Suprapubic skin (tissue), 4 donors: ENCODE measurements at regions not wholly inside any gene's neighbourhood (a gene's known extent, or its start where the extent isn't known, plus 50 kb on each side); places are given as distances from the start of the nearest gene placed in this dataset.

Source experiments
- DNase-seq, 2 donors: peaks; one replicate each; pipeline ENCODE4 v3.0.0-alpha.2; 2019; ENCODE audit warnings: low spot score in 2 of 2
- H3K27ac ChIP-seq: fragments of 200-600 bp; sonication (generic); one replicate; pipeline ENCODE4 v1.5.1; 2019
- H3K27me3 ChIP-seq: fragments of 200-600 bp; sonication (generic); one replicate; pipeline ENCODE4 v1.5.1; 2019
- H3K36me3 ChIP-seq: fragments of 200-600 bp; sonication (generic); one replicate; pipeline ENCODE4 v1.5.1; 2019
- H3K4me1 ChIP-seq: fragments of 200-600 bp; sonication (generic); one replicate; pipeline ENCODE4 v1.5.1; 2019
- H3K4me3 ChIP-seq: fragments of 200-600 bp; sonication (generic); one replicate; pipeline ENCODE4 v1.5.1; 2019; ENCODE audit warnings: mild to moderate bottlenecking
- H3K9me3 ChIP-seq: fragments of 200-600 bp; sonication (generic); one replicate; pipeline ENCODE4 v1.5.1; 2019
- EP300 ChIP-seq: sonication (generic); formaldehyde crosslinking; IDR thresholded peaks from one replicate; pipeline ENCODE4 v1.6.1; 2017; ENCODE audit warnings: antibody characterized with exemption
- POLR2A ChIP-seq, 2 donors: fragments of 450-650 bp; IDR thresholded peaks; one replicate each; pipeline ENCODE4 v1.6.1; 2017; ENCODE audit warnings: antibody characterized with exemption in 2 of 2, mild to moderate bottlenecking in 2 of 2, moderate library complexity in 2 of 2
- POLR2AphosphoS5 ChIP-seq, 3 donors: sonication (generic); formaldehyde crosslinking; IDR thresholded peaks; one replicate each; pipeline ENCODE4 v1.6.1; 2017; ENCODE audit warnings: antibody characterized with exemption in 3 of 3
- WGBS: methylation state at CpG from one replicate; pipeline ENCODE4 v1.1.5; 2018; 5-methylcytosine and 5-hydroxymethylcytosine counted together
- TF ChIP-seq, protein P1 (sequence below), 2 donors: fragments of 200-600 bp in 1 of 2; fragments of 450-650 bp in 1 of 2; sonication (generic) in 1 of 2; IDR thresholded peaks; one replicate each; pipeline ENCODE4 v1.5.1; 2016 to 2019; ENCODE audit warnings: antibody characterized with exemption in 2 of 2, mild to moderate bottlenecking in 1 of 2, moderate library complexity in 1 of 2

DNA sequence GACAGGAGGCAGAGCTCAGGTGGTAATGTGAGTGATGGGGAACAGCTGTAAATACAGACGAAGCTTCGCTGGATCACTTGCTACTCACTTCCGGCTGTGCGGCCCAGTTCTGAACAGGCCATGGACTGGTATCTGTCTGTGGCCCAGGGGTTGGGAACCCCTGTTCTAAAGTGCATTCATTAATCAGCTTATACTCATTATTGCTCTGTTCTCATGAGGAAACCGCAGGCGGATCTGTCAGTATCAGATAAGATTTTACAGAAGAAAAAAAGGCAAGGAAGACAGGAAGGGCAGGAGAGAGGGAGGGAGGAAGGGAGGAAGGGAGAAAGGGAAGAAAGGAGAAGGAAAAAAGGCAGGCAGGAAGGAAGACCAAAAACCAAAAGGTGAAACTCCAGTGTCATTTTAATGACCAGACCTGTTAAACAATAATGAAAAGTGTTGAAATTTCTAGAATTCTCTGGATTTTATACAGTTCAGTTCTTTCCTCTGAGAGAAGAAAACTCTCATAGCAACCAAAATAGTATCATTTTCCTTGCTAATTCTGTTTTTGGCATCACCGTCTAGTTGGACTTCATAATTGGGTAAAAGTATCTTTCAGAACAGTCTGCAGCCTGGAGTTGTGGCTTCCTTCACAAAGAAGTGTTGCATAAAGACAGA, 128.0 kb upstream of the PROK2 start:
- Histone ChIP-seq H3K27ac (no peak overlapping the region), H3K4me1 (peaks cover 2% of the 10 kb centered on the region), H3K36me3 (no peaks in the 10 kb centered on the region), H3K9me3 (no peaks in the 10 kb centered on the region), H3K27me3 (peaks cover 6% of the 10 kb centered on the region), H3K4me3 (no peak overlapping the region)
- 88% methylated on average over 7 of the region's 7 CpGs for WGBS
- no peak for DNase-seq
- TF ChIP-seq, protein P1, sequence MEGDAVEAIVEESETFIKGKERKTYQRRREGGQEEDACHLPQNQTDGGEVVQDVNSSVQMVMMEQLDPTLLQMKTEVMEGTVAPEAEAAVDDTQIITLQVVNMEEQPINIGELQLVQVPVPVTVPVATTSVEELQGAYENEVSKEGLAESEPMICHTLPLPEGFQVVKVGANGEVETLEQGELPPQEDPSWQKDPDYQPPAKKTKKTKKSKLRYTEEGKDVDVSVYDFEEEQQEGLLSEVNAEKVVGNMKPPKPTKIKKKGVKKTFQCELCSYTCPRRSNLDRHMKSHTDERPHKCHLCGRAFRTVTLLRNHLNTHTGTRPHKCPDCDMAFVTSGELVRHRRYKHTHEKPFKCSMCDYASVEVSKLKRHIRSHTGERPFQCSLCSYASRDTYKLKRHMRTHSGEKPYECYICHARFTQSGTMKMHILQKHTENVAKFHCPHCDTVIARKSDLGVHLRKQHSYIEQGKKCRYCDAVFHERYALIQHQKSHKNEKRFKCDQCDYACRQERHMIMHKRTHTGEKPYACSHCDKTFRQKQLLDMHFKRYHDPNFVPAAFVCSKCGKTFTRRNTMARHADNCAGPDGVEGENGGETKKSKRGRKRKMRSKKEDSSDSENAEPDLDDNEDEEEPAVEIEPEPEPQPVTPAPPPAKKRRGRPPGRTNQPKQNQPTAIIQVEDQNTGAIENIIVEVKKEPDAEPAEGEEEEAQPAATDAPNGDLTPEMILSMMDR (IDR thresholded peaks at IDR 0.05), result no peak
- TF ChIP-seq POLR2AphosphoS5 (IDR thresholded peaks at IDR 0.05), result no peak
- no peak for TF ChIP-seq EP300
- no peak for TF ChIP-seq POLR2A (IDR thresholded peaks at IDR 0.05)

DNA sequence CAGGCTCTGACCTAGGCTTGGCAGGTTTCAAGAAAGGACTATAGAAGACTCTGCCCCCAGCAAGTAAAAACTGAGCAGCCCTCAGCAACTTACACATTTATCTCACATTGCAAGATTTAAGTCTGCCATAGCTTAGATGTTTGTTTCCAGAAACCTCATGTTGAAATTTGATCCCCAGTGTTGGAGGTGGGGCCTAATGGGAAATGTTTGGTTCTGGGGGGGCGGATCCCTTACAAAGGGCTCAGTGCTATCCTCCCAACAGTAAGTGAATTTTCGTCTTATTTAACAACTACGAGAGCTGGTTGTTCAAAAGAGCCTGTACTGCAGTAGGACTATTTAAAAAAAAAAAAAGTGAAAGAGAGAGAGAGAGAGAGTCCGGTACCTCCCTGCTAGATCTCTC, 125.2 kb upstream of the PROK2 start:
- Histone ChIP-seq H3K4me1 (peaks cover 5% of the 10 kb centered on the region), H3K9me3 (no peaks in the 10 kb centered on the region), H3K27ac (no peak overlapping the region), H3K36me3 (no peaks in the 10 kb centered on the region), H3K4me3 (no peak overlapping the region), H3K27me3 (peaks cover 11% of the 10 kb centered on the region)
- DNase-seq, result no peak
- TF ChIP-seq POLR2A (IDR thresholded peaks at IDR 0.05), result no peak
- TF ChIP-seq EP300, result no peak
- TF ChIP-seq, protein P1 (IDR thresholded peaks at IDR 0.05), result no peak
- no peak for TF ChIP-seq POLR2AphosphoS5 (IDR thresholded peaks at IDR 0.05)
- WGBS, result 84% methylated on average over 4 of the region's 4 CpGs

DNA sequence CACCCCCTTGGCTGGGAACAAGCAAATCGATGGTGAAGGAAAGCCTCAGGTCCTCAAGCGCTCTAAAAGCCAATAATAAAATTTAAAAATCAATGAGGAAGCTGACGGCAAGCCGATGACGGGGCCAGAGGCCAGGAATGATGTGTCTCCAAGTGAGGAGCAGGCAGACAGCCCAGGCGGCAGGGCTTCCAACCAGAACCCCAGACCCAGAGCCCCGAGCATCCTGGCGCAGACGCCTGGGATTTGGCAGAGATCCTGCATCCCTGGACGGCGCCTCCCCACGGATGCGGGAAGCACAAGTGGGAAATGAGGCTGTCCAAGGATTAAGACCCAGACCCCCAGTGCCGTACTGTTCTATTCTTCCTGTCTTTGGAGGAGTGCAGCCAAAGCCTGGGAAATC, 123.0 kb upstream of the PROK2 start:
- DNase-seq, result no peak

DNA sequence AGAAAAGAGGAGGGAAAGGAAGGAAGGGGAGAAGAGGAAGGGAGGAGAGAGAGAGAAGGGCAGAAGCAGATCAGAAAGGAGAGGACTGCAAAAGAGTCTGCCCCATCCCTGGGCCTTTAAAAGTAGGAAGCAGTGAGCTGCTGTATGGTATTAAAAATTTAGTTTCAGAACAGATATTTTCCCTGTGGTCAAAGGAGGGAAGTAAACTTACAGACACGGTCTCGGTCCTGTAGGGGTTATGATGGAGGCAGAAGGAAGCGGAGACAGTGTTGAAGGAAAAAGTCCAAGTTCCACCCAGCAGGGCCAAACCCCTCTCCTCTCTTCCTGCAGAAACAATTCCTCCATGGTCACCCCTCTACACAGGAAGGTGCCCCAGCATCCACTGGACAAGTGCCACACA, 122.0 kb upstream of the PROK2 start:
- Histone ChIP-seq H3K4me1 (peaks cover 5% of the 10 kb centered on the region), H3K36me3 (no peaks in the 10 kb centered on the region), H3K4me3 (no peak overlapping the region), H3K27ac (no peak overlapping the region), H3K9me3 (no peaks in the 10 kb centered on the region), H3K27me3 (peaks cover 11% of the 10 kb centered on the region)
- WGBS, result 82% methylated on average over 3 of the region's 3 CpGs
- DNase-seq, result no peak
- no peak for TF ChIP-seq POLR2A (IDR thresholded peaks at IDR 0.05)
- no peak for TF ChIP-seq POLR2AphosphoS5 (IDR thresholded peaks at IDR 0.05)
- TF ChIP-seq, protein P1 (IDR thresholded peaks at IDR 0.05), result no peak
- no peak for TF ChIP-seq EP300

More for the DNA sequence above, 123.0 kb upstream of the PROK2 start:
- WGBS, result 71% methylated on average over 14 of the region's 14 CpGs
- Histone ChIP-seq H3K4me3 (no peak overlapping the region), H3K9me3 (no peaks in the 10 kb centered on the region), H3K27ac (no peak overlapping the region), H3K4me1 (peaks cover 5% of the 10 kb centered on the region), H3K36me3 (no peaks in the 10 kb centered on the region), H3K27me3 (peaks cover 11% of the 10 kb centered on the region)
- TF ChIP-seq EP300 (no peak), POLR2A (IDR thresholded peaks at IDR 0.05) (no peak), POLR2AphosphoS5 (IDR thresholded peaks at IDR 0.05) (no peak)
- TF ChIP-seq, protein P1 (IDR thresholded peaks at IDR 0.05), result no peak

DNA sequence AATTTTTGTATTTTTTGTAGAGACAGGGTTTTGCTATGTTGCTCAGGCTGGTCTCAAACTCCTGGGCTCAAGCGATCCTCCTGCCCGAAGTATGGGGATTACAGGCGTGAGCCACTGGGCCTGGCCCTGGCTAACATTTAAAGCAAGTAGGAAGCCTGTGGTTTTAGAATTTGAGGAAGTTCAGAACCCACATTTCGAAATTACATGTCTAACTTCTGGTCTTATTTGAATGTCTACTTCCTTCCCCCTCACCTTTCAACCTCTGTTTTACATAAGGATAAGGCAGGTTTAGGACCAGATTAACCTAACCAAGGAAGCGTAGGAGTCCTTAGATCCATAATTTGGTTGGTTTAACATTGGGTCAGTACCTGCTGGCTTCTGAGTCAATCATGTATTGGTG, 120.5 kb upstream of the PROK2 start:
- Histone ChIP-seq H3K4me1 (peaks cover 5% of the 10 kb centered on the region), H3K27me3 (peaks cover 15% of the 10 kb centered on the region), H3K27ac (no peak overlapping the region), H3K9me3 (no peaks in the 10 kb centered on the region), H3K36me3 (no peaks in the 10 kb centered on the region), H3K4me3 (no peak overlapping the region)
- 89% methylated on average over 5 of the region's 5 CpGs for WGBS
- TF ChIP-seq POLR2AphosphoS5 (IDR thresholded peaks at IDR 0.05) (no peak), POLR2A (IDR thresholded peaks at IDR 0.05) (no peak), EP300 (no peak)
- TF ChIP-seq, protein P1 (IDR thresholded peaks at IDR 0.05), result no peak
- DNase-seq, result no peak
